Caco-2 (cell line): ENCODE measurements at regions not wholly inside any gene's neighbourhood (a gene's known extent, or its start where the extent isn't known, plus 50 kb on each side); places are given as distances from the start of the nearest gene placed in this dataset.

Experiments
- BruUV-seq: library from RNA; stranded (reverse); fragments of 400-500 nt; replicated peaks from 2 replicates; lab custom pipeline; 2021; lab: Mats Ljungman, UMichigan
- CTCF ChIA-PET: fragments of 300-600 bp; sonication (Branson Sonifier 250); formaldehyde crosslinking; loops from one replicate; lab custom pipeline; 2022; ENCODE audit warnings: antibody characterized with exemption; lab: Charles Lee
- POLR2A ChIA-PET: fragments of 300-600 bp; sonication (Branson Sonifier 250); formaldehyde crosslinking; loops from one replicate; lab custom pipeline; 2022; ENCODE audit warnings: antibody characterized with exemption; lab: Charles Lee
- DNase-seq, 2 experiments: peaks; one replicate each; pipeline versions ENCODE4 v3.0.0 to v3.0.0-alpha.2; 2020 to 2022
- H3K27me3 ChIP-seq: replicated peaks from 2 replicates; pipeline ENCODE4 v1.6.0; 2011; ENCODE audit warnings: low read length; ENCODE audit not compliant: control insufficient read depth, insufficient read depth
- H3K36me3 ChIP-seq: 2 replicates; pipeline ENCODE4 v1.5.1; 2011; ENCODE audit warnings: low read length; ENCODE audit not compliant: control insufficient read depth, insufficient read depth
- H3K4me1 ChIP-seq: fragments of 250-450 bp; sonication (Bioruptor Pico); 2 replicates; pipeline ENCODE4 v1.5.1; 2020; ENCODE audit warnings: mild to moderate bottlenecking
- H3K4me3 ChIP-seq: 2 replicates; pipeline ENCODE4 v1.5.1; 2011; ENCODE audit warnings: low read depth, mild to moderate bottlenecking, control low read depth, low read length
- H3K9me3 ChIP-seq: fragments of 250-450 bp; sonication (Bioruptor Pico); 2 replicates; pipeline ENCODE4 v1.5.1; 2020; ENCODE audit warnings: mild to moderate bottlenecking, moderate library complexity
- H3K27ac Mint-ChIP-seq: one replicate; pipeline ENCODE4 v1.8.0; 2022; ENCODE audit warnings: mixed read lengths; ENCODE audit not compliant: unreplicated experiment
- H3K27me3 Mint-ChIP-seq: one replicate; pipeline ENCODE4 v1.8.0; 2022; ENCODE audit warnings: mixed read lengths; ENCODE audit not compliant: insufficient read depth, unreplicated experiment
- H3K36me3 Mint-ChIP-seq: one replicate; pipeline ENCODE4 v1.8.0; 2022; ENCODE audit warnings: mild to moderate bottlenecking, mixed read lengths; ENCODE audit not compliant: insufficient read depth, unreplicated experiment
- H3K4me1 Mint-ChIP-seq: one replicate; pipeline ENCODE4 v1.8.0; 2022; ENCODE audit warnings: low read depth, mixed read lengths; ENCODE audit not compliant: unreplicated experiment
- H3K4me3 Mint-ChIP-seq: one replicate; pipeline ENCODE4 v1.8.0; 2022; ENCODE audit warnings: mild to moderate bottlenecking, moderate library complexity, mixed read lengths; ENCODE audit not compliant: unreplicated experiment
- H3K9me3 Mint-ChIP-seq: one replicate; pipeline ENCODE4 v1.8.0; 2022; ENCODE audit warnings: mixed read lengths; ENCODE audit not compliant: unreplicated experiment
- CTCF ChIP-seq, 2 experiments: fragments of 200-600 bp in 1 of 2; IDR thresholded peaks; 1 replicate in 1 of 2; 2 replicates in 1 of 2; pipeline versions ENCODE4 v1.5.1 to v1.8.0; 2011 to 2022; ENCODE audit warnings: antibody characterized with exemption in 1 of 2, control low read depth in 1 of 2, inconsistent platforms in 1 of 2, low read depth in 1 of 2, low read length in 1 of 2, mild to moderate bottlenecking in 1 of 2, moderate library complexity in 1 of 2; ENCODE audit not compliant: insufficient read depth in 1 of 2, severe bottlenecking in 1 of 2, unreplicated experiment in 1 of 2
- intact Hi-C: fragments of 100-400 bp; cut with micrococcal nuclease; formaldehyde crosslinking; loops from one replicate; pipeline ENCODE4 v1.10.0; 2022; ENCODE audit not compliant: unreplicated experiment

- no peaks in the 10 kb centered on the region for H3K4me1 Mint-ChIP-seq
- Histone ChIP-seq H3K36me3 (no peaks in the 10 kb centered on the region), H3K27me3 (no peaks in the 10 kb centered on the region), H3K4me1 (no peaks in the 10 kb centered on the region), H3K9me3 (no peaks in the 10 kb centered on the region), H3K4me3 (no peak overlapping the region)
- H3K27ac Mint-ChIP-seq, result no peak overlapping the region
- H3K4me3 Mint-ChIP-seq, result no peak overlapping the region
- intact Hi-C loops, result no loop called here
- no peaks in the 10 kb centered on the region for H3K9me3 Mint-ChIP-seq
- no peaks in the 10 kb centered on the region for H3K27me3 Mint-ChIP-seq
- ChIA-PET CTCF (no interaction called here), POLR2A (no interaction called here)
- no peaks in the 10 kb centered on the region for H3K36me3 Mint-ChIP-seq
- no peak for DNase-seq
- no peak for TF ChIP-seq CTCF (IDR thresholded peaks at IDR 0.05; ENCODE audit: insufficient read depth in 1 of 2, low read depth in 1 of 2, low read length in 1 of 2, severe bottlenecking in 1 of 2, unreplicated experiment in 1 of 2)
- no TSS peak for BruUV-seq
Measured at GRCh38 chr13:78787190-78787589, 128.2 kb upstream of the OBI1 start.

- no peak overlapping the region for H3K4me3 Mint-ChIP-seq
- no peak overlapping the region for H3K27ac Mint-ChIP-seq
- POLR2A ChIA-PET, result no interaction called here
- Histone ChIP-seq H3K9me3 (no peaks in the 10 kb centered on the region), H3K36me3 (no peaks in the 10 kb centered on the region), H3K4me1 (no peaks in the 10 kb centered on the region), H3K4me3 (no peak overlapping the region), H3K27me3 (no peaks in the 10 kb centered on the region)
- H3K27me3 Mint-ChIP-seq, result no peaks in the 10 kb centered on the region
- no peaks in the 10 kb centered on the region for H3K9me3 Mint-ChIP-seq
- BruUV-seq, result no TSS peak
- no peak for DNase-seq
- no peaks in the 10 kb centered on the region for H3K36me3 Mint-ChIP-seq
- H3K4me1 Mint-ChIP-seq, result no peaks in the 10 kb centered on the region
- intact Hi-C loops, result no loop called here
- no peak for TF ChIP-seq CTCF (IDR thresholded peaks at IDR 0.05; ENCODE audit: insufficient read depth in 1 of 2, low read depth in 1 of 2, low read length in 1 of 2, severe bottlenecking in 1 of 2, unreplicated experiment in 1 of 2)
- CTCF ChIA-PET, result no interaction called here
Measured at GRCh38 chr13:78786459-78786858, 127.5 kb upstream of the OBI1 start.

GRCh38 chr13:78785764-78786163 lies 126.8 kb upstream of the OBI1 start:
- no peak for DNase-seq
- Mint-ChIP-seq H3K4me1 (no peaks in the 10 kb centered on the region), H3K9me3 (no peaks in the 10 kb centered on the region), H3K36me3 (no peaks in the 10 kb centered on the region), H3K27me3 (peaks cover 3% of the 10 kb centered on the region), H3K27ac (no peak overlapping the region), H3K4me3 (no peak overlapping the region)
- Histone ChIP-seq H3K9me3 (no peaks in the 10 kb centered on the region), H3K36me3 (no peaks in the 10 kb centered on the region), H3K4me3 (no peak overlapping the region), H3K4me1 (no peaks in the 10 kb centered on the region), H3K27me3 (no peaks in the 10 kb centered on the region)
- intact Hi-C loops, result no loop called here
- BruUV-seq, result no TSS peak
- TF ChIP-seq CTCF (IDR thresholded peaks at IDR 0.05; ENCODE audit: insufficient read depth in 1 of 2, low read depth in 1 of 2, low read length in 1 of 2, severe bottlenecking in 1 of 2, unreplicated experiment in 1 of 2), result no peak
- ChIA-PET POLR2A (no interaction called here), CTCF (no interaction called here)
